ENCODE measurements at regions not wholly inside any gene's neighbourhood (a gene's known extent, or its start where the extent isn't known, plus 50 kb on each side); places are given as distances from the start of the nearest gene placed in this dataset.

DNA sequence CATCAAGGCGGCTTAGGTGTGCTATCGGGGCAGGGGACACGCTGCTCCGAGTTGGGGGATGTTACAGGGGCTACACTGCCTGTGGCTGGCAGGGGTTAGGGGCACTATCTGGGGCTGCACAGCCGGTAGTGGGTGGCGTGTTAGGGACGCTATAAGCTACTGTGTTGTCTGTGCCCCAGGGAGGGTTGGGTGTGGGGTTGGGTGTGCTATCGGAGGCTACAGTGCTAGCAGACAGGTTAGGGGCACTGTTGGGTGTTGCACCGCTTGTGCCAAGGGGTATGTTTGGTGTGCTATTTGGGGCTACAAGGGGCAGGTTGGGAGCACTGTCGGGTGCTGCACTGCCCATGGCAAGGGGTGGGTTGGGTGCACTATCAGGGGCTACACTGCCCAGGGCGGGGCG, 120.2 kb upstream of the VPREB1 start:
- Histone ChIP-seq H3K9me3 (no peaks in the 10 kb centered on the region), H3K4me3 (no peak overlapping the region), H3K27me3 (no peaks in the 10 kb centered on the region), H3K4me1 (no peaks in the 10 kb centered on the region), H3K27ac (no peak overlapping the region), H3K36me3 (no peaks in the 10 kb centered on the region)
- no peak for DNase-seq
- no peak for TF ChIP-seq POLR2A (IDR thresholded peaks at IDR 0.05)
- TF ChIP-seq, protein P1, sequence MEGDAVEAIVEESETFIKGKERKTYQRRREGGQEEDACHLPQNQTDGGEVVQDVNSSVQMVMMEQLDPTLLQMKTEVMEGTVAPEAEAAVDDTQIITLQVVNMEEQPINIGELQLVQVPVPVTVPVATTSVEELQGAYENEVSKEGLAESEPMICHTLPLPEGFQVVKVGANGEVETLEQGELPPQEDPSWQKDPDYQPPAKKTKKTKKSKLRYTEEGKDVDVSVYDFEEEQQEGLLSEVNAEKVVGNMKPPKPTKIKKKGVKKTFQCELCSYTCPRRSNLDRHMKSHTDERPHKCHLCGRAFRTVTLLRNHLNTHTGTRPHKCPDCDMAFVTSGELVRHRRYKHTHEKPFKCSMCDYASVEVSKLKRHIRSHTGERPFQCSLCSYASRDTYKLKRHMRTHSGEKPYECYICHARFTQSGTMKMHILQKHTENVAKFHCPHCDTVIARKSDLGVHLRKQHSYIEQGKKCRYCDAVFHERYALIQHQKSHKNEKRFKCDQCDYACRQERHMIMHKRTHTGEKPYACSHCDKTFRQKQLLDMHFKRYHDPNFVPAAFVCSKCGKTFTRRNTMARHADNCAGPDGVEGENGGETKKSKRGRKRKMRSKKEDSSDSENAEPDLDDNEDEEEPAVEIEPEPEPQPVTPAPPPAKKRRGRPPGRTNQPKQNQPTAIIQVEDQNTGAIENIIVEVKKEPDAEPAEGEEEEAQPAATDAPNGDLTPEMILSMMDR (IDR thresholded peaks at IDR 0.05): no peak

DNA sequence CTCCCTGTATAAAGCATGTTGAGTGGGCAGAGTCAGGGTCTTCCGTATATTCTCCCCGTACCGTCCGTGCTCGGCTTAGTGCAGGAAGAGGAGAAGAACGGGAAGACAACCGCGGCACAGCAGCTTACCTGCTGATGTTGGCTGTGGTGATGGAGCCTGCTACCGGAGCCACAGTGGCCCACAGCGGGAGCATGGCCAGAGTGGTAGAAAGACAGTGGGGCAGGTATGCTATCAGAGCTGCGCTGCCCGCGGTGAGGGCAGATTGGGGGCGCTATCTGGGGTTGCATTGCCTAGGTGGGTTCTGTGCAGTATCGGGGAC, 120.7 kb upstream of the VPREB1 start:
- H3K9me3 ChIP-seq: no peaks in the 10 kb centered on the region
- no peaks in the 10 kb centered on the region for H3K36me3 ChIP-seq
- H3K4me3 ChIP-seq: no peak overlapping the region
- H3K27ac ChIP-seq: no peak overlapping the region
- DNase-seq: no peak
- no peaks in the 10 kb centered on the region for H3K4me1 ChIP-seq
- H3K27me3 ChIP-seq: no peaks in the 10 kb centered on the region
- TF ChIP-seq POLR2A (IDR thresholded peaks at IDR 0.05): no peak

DNA sequence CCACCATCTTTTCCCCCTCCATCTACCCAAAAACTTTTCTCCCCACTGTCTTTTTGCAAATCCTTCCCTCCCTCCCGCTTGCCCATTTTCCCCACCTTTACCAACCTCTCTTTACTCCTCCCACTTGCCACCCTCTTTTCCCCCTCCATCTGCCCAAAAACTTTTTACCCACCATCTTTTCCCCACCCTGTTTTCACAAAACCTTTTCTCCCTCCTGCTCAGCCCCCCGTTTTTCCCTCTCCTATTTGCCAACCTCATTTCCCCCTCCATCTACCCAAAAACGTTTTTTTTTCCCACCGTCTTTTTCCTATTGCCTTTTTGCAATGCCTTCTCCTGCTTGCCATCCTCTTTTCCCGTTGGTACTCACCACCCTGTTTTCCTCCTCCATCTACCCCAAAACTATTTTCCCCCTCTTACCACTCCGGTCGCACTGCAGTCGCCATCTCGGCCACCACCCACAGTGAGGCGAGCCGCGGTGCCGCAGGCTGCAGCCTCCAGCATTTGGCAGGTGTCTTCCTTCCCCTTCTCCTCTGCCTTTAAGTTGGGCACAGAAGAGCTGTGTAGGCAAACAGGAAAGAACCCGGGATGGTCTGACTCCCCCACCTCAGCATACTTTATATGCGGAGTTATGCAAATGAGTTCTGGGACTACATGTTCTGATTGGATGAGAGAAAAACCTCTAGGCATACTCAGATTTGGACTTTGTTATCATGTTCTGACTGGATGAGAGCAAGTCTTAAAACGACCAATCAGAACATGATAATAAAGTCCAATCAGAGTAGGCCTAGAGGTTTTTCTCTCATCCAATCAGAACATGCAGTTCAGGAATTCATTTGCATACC, 121.2 kb upstream of the VPREB1 start:
- H3K4me3 ChIP-seq: no peak overlapping the region
- no peaks in the 10 kb centered on the region for H3K9me3 ChIP-seq
- H3K36me3 ChIP-seq: no peaks in the 10 kb centered on the region
- H3K4me1 ChIP-seq: no peaks in the 10 kb centered on the region
- H3K27me3 ChIP-seq: no peaks in the 10 kb centered on the region
- no peak for DNase-seq
- no peak for TF ChIP-seq POLR2A (IDR thresholded peaks at IDR 0.05)
- TF ChIP-seq, protein P1 (IDR thresholded peaks at IDR 0.05): no peak
- no peak overlapping the region for H3K27ac ChIP-seq

DNA sequence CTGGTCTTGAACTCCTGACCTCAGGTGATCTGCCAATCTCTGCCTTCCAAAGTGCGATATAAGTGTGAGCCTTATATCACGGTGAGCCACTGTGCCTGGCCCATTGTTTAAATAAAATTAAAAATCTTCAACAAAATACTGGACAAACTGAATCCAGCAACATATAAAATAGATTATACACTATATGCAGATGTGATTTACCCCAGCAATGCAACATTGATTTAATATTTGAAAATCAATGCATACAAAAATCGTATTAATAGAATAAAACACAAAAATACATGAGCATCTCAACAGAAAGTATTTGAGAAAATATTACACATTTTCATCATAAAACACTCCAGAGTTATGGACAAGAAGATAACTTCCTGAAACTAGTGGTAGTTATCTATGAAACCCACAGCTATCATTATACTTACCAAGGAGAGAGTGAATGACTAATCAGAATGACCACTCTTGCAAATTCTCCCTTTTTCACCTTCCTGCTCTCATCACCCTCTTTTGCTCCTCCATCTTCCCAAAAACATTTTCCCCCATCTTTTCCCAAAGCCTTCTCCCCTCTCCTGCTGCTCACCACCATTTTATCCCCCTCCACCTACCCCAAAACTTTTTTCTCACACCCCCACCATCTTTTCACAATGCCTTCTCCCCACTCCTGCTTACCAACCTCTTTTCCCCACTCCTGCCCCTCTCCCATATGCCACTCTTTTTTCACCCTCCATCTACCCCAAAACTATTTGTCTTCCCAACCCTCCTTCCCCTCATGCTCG, 122.1 kb upstream of the VPREB1 start:
- no peaks in the 10 kb centered on the region for H3K27me3 ChIP-seq

DNA sequence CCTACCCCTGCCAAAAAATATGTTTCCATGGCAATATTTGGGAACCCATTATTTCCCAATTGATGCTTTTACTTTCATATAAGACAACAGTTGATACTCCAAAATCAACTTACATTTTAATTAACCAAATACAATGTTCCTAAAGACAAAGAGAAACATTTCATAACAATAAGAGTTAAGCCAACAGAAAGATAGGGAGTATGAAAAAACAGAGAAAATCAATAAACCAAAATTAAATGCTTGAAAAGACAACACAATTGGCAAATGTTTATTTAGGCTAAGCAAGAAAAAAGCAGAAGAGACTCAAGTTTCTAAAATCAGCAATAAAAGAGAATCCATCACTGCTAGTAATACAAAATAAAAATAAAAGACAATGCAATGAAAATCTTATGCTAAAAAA, 123.1 kb upstream of the VPREB1 start:
- no peaks in the 10 kb centered on the region for H3K27me3 ChIP-seq
- no peak for TF ChIP-seq POLR2A (IDR thresholded peaks at IDR 0.05)
- TF ChIP-seq, protein P1 (IDR thresholded peaks at IDR 0.05): no peak
- no peak for DNase-seq
- H3K36me3 ChIP-seq: no peaks in the 10 kb centered on the region
- H3K4me1 ChIP-seq: no peaks in the 10 kb centered on the region
- no peaks in the 10 kb centered on the region for H3K9me3 ChIP-seq
- no peak overlapping the region for H3K27ac ChIP-seq
- no peak overlapping the region for H3K4me3 ChIP-seq

More for the DNA sequence above, 122.1 kb upstream of the VPREB1 start:
- no peak overlapping the region for H3K27ac ChIP-seq
- no peak for TF ChIP-seq POLR2A (IDR thresholded peaks at IDR 0.05)
- TF ChIP-seq, protein P1 (IDR thresholded peaks at IDR 0.05): no peak
- H3K4me1 ChIP-seq: no peaks in the 10 kb centered on the region
- H3K36me3 ChIP-seq: no peaks in the 10 kb centered on the region
- no peak for DNase-seq
- H3K9me3 ChIP-seq: no peaks in the 10 kb centered on the region
- H3K4me3 ChIP-seq: no peak overlapping the region

DNA sequence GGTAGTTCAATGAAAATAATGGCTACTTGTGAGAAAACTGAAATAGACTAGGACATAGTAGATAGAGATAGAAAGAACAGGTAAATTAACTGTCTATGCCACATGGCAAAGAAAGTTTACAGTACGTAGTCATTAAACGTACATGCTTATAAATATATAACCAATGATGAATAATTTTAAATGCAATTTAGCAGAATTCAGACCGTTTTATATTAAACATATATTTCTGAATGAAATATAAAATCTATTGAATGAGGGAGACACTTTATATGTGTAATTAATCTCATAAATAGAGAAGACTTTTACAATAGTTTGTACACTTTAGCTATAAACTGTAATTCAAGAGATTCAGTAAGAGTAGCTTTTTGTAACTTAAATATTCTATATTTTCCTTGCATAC, 124.4 kb upstream of the VPREB1 start:
- Histone ChIP-seq H3K4me3 (no peak overlapping the region), H3K4me1 (no peaks in the 10 kb centered on the region), H3K27ac (no peak overlapping the region), H3K36me3 (no peaks in the 10 kb centered on the region), H3K9me3 (no peaks in the 10 kb centered on the region), H3K27me3 (no peaks in the 10 kb centered on the region)
- TF ChIP-seq, protein P1 (IDR thresholded peaks at IDR 0.05): no peak
- no peak for TF ChIP-seq POLR2A (IDR thresholded peaks at IDR 0.05)
- DNase-seq: no peak

All from Peyer's patch (tissue), 4 donors.